AG09319 (cell line): ENCODE measurements at regions not wholly inside any gene's neighbourhood (a gene's known extent, or its start where the extent isn't known, plus 50 kb on each side); places are given as distances from the start of the nearest gene placed in this dataset.

Experiments
- DNase-seq: peaks from one replicate; pipeline ENCODE4 v3.0.0-alpha.2; 2010; ENCODE audit warnings: low read depth; ENCODE audit errors: extremely low read depth
- TF ChIP-seq, protein P1 (sequence below): IDR thresholded peaks from 2 replicates; pipeline ENCODE4 v1.5.1; 2011; ENCODE audit warnings: low read depth, mild to moderate bottlenecking, inconsistent platforms, low read length, moderate library complexity

DNA sequence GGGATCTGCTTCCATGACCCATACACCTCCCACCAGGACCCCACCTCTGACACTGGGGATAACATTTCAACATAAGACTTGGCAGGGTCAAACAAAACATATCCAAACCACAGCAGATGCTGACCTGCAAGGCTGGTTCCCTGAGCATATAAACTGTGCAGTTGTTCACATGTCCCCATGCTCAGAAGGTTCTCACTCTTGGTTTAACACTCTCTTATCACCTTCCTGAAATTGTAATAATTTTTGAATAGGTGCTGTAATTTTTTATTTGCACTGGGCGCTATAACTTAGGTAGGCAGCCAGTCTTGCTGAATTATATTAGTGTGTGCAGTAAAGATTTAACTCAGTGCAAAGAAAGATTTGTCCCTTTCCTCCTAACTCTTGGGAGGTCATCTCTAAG lies 824.8 kb upstream of the SOX9 start:
- no peak for DNase-seq
- TF ChIP-seq, protein P1, sequence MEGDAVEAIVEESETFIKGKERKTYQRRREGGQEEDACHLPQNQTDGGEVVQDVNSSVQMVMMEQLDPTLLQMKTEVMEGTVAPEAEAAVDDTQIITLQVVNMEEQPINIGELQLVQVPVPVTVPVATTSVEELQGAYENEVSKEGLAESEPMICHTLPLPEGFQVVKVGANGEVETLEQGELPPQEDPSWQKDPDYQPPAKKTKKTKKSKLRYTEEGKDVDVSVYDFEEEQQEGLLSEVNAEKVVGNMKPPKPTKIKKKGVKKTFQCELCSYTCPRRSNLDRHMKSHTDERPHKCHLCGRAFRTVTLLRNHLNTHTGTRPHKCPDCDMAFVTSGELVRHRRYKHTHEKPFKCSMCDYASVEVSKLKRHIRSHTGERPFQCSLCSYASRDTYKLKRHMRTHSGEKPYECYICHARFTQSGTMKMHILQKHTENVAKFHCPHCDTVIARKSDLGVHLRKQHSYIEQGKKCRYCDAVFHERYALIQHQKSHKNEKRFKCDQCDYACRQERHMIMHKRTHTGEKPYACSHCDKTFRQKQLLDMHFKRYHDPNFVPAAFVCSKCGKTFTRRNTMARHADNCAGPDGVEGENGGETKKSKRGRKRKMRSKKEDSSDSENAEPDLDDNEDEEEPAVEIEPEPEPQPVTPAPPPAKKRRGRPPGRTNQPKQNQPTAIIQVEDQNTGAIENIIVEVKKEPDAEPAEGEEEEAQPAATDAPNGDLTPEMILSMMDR = no peak

DNA sequence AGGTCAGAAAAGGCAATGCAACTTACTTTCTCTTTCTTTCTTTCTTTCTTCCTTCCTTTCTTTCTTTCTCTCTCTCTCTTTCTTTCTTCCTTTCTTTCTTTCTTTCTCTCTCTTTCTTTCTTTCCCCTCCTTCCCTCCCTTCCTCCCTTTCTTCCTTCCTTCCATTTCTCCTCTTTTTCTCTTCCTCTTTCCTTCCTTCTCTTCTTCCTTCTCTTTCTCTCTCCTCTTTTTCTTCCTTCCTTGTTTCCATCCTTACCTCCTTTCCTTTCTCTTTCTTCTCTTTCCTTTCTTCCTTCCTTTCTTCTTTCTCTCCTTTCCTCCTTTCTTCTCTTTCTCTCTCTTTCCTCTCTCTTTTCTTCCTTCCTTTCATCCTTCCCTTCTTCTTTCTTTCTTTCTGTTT lies 819.8 kb upstream of the SOX9 start:
- TF ChIP-seq, protein P1 = no peak

DNA sequence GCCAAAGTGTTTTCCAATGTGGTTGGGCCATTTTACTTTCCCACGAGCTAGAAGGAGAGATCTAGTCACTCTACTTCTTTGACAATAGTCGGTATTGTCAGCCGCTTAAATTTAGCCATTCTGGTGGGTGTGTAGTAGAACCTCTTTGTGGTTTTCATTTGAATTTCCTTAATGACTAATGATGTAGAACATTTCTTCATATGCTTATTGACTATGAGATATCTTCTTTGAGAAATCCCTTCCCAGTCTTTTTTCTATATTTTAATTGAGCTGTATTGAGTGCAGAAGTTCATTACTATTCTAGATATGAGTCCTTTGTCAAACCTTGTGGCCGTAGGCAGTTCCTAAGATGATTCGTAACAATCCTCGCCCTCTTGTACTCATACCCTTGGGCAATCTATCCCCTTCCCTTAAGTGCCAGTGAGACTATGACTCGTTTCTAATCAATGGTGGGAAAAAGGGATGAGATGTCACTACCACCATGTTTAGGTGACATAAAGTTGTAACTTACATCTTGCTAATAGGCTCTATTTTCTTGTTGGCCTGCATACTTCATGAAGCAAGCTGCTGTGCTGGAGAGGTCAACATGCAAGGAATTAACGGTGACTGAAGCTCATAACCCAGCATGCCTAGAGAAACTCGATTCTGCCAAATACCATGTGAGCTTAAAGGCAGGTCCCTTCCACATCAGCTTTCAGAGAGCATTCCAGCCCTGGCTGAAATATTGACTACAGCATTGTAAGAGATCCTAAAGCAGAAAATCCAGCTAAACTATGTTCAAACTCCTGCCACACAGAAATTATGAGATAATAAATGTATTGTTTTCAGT lies 817.9 kb upstream of the SOX9 start:
- no peak for DNase-seq
- TF ChIP-seq, protein P1 = no peak

More for the DNA sequence above, 819.8 kb upstream of the SOX9 start:
- DNase-seq = no peak

DNA sequence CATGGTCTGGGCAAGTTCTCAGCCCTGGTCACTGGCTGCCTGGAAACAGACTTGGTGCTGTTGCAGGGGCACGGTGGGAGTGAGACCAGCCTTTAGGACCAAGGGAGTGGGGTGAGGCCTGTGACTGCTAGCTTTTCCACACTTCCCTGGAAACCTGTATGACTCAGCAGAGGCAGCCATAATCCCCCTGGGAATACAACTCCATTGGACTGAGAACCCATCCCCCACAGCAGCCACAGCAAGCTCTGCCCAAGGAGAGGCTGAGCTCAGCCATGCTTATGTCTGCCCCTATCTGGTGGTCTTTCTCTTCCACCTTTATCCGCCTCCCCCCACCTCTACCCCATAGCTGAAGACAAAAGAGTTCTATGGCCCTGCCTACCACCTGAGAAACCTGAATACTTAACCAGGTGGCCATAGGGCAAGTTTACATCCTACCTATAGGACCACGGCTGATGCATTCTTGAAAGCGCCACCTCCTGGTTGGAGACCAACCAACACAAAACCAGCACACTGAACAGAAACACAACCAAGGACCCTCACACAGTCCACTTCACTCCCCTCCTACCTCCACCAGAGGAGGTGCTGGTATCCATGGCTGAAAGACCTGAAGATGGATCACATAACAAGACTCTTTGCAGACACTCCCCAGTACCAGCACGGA lies 816.2 kb upstream of the SOX9 start:
- DNase-seq = no peak

DNA sequence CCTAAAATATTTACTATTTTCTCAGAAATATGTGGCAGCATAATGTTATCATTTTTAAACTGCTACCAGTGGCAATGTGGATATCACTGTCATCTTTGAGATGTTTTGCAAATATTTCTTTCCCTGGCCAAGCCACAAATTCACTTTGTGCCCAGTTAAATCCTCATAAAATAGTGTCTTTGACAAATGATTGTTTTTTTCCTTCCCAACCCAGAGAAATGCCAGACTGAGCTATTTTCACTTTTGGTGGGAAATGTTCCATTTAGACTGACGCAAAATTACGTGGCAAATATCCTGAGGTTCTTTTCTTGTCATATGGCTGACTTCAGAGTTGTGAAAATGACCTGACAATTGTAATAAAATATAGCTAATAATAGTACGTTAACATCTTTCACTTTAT lies 807.0 kb upstream of the SOX9 start:
- TF ChIP-seq, protein P1 = no peak
- no peak for DNase-seq

More for the DNA sequence above, 816.2 kb upstream of the SOX9 start:
- TF ChIP-seq, protein P1 = no peak

DNA sequence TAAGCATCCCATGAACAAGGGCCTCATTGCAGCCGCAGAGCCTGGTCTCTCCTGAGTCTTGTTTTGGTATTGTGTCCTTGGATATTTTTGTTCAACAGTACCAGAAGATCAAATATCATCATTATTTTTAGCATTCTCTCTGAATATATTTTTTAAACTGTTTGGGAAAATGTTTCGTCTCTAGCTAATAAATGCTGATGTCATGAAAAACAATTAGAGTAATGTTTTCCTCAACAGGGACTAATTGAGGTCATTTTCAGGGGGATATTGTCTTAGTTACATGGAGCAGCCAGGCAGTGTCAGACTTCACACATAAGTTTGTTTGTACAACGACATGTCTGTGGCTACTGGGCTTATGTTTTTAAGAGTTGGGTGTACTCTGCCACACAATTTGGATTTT lies 805.3 kb upstream of the SOX9 start:
- no peak for DNase-seq
- TF ChIP-seq, protein P1 = no peak
